ENCODE measurements at regions not wholly inside any gene's neighbourhood (a gene's known extent, or its start where the extent isn't known, plus 50 kb on each side); places are given as distances from the start of the nearest gene placed in this dataset.
"Not testable (repeated sequence)": the region's sequence is repeated elsewhere in the genome, so short reads cannot be mapped to it uniquely, and the experiment has no call there.

DNA sequence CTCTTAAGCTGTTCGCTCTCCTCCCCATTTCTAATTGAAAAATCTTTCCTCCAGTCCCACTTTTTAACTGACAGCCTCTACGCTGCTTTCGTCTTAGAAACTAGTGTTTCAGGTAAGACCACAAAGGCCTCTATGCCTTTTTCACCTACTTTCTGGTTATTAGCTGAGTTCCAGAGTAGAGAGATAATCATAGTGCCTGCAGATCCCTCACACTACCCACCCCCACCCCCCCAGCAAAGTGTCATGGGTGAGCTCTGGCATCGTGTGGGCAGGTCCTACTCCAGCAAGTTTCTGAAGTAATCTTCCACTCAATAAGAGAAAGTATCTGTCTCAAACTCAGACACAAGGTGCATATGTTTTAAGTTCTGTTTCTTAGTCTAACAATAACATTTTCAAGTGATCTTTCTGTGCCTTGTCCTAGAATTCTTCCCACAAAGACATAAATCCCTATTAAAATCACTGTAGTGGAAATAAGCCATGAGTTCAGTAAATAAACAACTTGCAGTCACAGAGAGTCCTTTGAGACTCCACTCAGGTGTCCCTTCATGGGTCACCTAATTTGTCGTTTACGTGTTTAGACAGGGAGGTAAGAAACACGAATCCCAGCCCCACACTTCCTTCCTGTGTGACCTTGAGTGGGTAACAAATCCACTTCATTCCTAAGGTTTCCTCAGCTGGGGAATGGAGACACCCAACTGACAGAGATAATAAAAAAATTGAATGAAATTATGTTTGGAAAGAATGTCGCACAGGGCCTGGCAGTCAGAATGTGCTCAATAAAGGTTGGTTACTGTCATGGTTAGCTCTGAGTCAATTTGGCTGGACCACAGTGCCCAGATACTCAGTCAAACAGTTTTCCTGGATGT, 228.9 kb upstream of the CAND1 start:
- DNase-seq (ENCODE audit: low read depth in 2 of 2) = no peak

- no peak for DNase-seq (ENCODE audit: low read depth in 2 of 2)
Measured at GRCh38 chr12:67040861-67041137, 228.4 kb upstream of the CAND1 start.

GRCh38 chr12:67042697-67043131, 226.4 kb upstream of the CAND1 start:
- no peak for DNase-seq (ENCODE audit: low read depth in 2 of 2)

DNA sequence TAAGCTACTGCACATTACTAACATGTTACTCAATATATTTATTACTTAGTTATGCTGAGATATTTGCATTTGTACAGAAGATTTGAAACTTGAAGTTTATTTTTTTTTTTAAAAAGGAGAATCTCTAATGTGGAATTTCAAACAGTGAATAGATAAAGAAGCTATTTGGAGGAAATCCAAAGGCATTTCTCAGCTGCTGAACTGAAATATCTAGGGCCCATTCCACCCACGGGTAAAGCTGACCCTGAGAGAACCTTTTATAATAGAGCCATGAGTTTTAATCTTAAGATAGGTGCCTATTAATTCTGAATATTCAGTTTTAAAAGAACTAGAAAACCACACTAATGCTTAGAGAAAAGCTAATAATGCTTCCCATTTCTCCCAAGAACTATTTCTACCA, 225.4 kb upstream of the CAND1 start:
- no peak for DNase-seq (ENCODE audit: low read depth in 2 of 2)

DNA sequence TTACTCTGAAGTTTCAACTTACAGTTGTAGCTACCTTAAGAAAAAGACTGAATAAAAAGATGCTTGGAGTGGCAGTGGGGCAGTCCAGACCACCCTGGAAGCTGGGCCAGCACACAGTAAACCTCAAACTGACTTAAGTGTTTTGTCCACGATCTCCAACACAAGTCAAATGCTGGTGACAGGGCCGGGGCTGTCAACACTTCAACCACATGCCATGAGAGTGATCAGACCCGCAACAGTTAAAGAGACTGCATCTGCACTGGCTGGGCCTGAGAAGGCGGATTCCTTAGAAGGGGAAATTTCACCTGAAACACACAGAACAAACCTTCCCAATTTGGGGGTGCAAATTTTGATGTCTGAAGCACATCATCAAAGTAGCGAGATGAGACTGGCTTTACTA, 223.5 kb upstream of the CAND1 start:
- no peak for DNase-seq (ENCODE audit: low read depth in 2 of 2)

DNA sequence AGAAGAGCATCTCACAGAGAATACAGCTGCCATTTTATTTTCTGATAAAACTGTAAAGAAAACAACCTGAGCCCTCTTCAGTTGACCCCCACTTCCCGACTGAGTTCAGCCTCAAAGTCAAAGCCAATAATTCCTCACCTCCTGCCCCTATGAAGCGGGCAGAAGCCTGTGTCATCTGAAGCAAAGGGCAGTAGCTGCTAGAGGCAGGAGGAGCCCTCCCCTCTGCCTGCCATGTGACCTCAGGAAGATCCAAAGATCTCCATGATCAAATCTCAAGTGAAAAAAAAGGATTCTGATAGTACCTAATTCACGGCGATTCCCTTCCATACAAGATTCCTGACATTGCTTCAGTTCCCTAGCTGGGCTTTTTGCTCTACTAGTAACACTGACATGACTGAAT, 223.1 kb upstream of the CAND1 start:
- no peak for DNase-seq (ENCODE audit: low read depth in 2 of 2)

DNA sequence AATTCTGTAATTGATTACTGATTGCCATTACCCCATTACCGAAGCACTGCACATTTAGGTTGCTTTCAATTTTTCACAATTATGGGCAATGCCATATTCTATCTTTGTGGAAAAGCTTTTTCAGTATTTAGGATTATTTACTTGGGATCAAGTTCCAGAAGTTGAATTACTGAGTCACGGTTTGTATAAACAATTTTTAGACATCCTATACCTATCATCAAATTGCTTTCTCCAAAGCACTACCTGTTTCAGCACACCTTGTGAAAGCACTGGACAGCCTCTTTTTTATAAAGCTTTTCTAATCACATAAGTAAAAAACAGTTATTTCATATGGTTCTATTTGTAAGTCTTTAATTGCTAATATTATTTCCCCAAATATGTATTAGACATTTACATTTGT, 221.5 kb upstream of the CAND1 start:
- no peak for DNase-seq (ENCODE audit: low read depth in 2 of 2)

GRCh38 chr12:67048371-67048770, 220.8 kb upstream of the CAND1 start:
- no peak for DNase-seq (ENCODE audit: low read depth in 2 of 2)

DNA sequence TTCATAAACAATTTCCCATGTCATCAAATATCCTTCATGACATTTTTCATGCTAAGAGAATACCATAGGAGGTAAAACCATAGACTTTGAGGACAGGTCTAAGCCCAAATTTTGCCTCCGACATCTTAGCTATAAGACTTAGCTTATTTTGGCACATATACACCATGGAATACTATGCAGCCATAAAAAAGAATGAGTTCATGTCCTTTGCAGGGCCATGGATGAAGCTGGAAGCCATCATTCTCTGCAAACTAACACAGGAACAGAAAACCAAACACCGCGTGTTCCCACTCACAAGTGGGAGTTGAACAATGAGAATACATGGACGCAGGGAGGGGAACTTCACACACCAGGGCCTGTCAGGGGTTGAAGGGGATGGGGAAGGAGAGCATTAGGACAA, 220.0 kb upstream of the CAND1 start:
- DNase-seq (ENCODE audit: low read depth in 2 of 2) = not testable (repeated sequence)

DNA sequence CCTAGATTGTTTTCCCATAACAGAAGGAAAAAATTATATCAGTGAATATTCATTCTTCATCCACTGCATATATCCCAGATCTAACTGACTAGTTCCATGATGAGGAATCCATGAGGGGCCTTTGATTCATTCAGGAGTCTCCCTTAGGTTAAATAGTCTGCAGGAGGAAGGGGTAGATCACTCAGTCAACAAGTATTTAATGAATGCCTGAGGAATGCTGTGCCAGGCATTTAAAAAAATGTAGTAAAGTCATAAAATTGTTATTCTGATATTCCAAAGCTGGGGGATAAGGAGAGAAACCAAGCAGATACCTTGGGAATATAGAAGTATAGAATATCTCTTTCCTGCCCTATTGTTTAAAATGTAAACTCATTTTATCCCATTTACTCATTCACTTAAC, 216.2 kb upstream of the CAND1 start:
- no peak for DNase-seq (ENCODE audit: low read depth in 2 of 2)

- no peak for DNase-seq (ENCODE audit: low read depth in 2 of 2)
Measured at GRCh38 chr12:67056329-67056728, 212.8 kb upstream of the CAND1 start.

DNA sequence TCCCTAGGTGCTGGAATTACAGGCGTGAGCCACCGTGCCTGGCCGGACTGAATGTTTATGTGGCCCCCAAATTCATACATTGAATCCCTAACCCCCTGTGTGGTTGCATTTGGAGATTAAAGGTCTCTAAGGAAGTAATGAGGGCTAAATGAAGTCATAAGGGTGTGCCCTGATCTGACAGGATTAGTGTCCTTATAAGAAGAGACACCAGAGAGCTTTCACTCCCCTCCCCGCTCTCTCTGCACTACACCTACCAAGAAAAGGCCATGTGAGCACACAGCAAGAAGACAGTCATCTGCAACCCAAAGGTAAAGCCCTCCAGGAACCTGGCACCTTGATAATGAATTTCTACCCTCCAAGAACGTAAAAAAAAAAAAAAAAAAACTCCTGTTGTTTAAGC, 212.1 kb upstream of the CAND1 start:
- no peak for DNase-seq (ENCODE audit: low read depth in 2 of 2)

DNA sequence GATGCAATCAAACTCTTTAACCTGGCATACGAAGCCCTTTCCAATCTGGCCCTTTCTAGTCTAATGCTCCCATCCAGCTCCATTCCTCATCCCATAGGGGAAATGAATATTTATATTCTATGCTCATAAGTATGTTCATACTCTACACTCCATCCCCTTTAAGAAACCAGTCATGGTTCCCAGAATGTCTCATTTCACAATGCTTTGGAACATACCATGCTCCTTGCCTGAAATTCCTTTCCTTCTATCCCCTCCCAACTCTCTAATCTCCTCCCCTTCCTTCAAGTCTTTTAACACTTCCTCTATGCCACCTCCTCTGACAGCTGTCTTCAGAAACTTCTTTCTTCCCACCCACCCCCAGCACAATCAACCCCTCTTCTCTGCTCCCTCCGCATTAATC, 207.0 kb upstream of the CAND1 start:
- no peak for DNase-seq (ENCODE audit: low read depth in 2 of 2)

DNA sequence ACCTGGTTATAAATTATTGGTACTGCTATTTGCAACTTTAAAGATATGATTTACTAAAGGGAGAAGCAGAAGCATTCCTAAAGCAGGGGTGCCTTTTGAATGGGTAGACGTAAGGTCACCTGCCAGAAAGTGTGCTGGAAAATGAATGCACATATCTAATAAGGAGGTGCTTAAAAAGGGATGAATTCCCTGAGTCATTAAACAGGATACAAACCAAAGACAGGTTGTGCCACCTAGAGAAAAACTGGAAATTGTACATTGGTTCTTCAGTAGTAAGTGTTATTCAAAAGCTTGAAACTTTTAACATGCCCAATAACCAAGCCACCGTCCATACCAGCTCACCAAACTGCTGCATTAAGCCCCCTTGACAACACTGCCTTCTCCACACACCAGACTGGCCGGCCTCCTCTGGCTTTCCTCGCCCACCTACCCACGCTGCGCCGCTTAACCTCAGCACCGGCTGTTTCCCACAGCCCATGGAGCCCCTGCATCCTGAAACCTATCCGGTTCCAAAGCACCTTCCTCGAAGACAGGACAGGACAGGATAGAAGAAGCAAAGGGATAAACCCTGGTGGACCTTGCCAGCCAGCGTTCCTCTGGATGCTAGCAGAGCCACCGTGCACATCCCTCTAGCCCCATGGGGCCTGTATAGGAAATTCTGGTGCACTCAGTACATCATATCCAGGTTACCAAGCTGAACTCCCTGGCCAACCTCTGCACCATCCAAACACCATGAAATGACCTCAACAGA, 201.5 kb upstream of the CAND1 start:
- DNase-seq (ENCODE audit: low read depth in 2 of 2) = no peak

GRCh38 chr12:67068204-67068731, 200.9 kb upstream of the CAND1 start:
- no peak for DNase-seq (ENCODE audit: low read depth in 2 of 2)

- DNase-seq (ENCODE audit: low read depth in 2 of 2) = peak in 1 of 2 donors; percentile 17
Measured at GRCh38 chr12:67068761-67069450, 200.3 kb upstream of the CAND1 start.

DNA sequence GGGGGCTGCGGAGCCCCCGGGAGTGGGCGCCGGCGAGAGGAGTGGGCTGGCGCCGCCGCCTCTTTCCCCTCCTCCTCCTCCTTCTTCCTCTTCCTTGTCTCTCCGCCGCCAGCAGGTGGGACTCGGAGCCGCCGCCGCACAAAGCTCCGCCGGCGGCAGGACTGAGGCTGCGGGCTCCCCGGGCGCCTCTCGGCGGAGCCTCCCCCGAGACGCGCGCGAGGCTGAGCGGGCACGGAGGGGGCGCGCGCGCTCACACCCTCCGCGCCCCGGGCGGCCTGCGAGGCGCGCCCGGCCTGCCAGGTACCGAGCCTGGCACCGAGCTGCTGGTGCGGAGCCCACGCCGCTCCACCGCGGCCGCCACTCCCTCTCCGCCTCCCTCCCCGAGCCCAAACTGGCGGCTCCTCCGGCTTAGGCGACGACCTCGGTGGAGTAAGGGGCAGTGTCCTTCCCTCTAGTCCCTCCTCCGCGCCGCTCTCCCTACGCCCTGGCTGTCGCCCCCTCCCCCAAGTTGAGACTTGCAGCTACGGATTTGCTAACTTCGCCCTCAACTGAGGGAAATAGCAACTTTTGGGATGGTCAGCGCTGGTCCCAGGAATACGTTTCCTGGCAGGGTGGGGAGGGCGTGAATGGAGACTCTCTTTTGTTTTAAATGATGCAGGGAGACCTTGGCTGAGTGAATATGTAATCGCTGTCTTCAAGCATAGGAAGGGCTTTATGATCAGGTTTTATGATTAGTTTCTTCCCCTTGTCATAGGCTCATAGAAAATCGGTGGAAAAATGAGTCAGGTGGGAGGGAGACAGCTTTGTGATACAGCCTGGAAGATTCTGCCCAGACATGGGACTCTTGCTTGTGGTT, 199.5 kb upstream of the CAND1 start:
- peak in 1 of 2 donors; percentile 10 for DNase-seq (ENCODE audit: low read depth in 2 of 2)

GRCh38 chr12:67070307-67070600, 198.9 kb upstream of the CAND1 start:
- no peak for DNase-seq (ENCODE audit: low read depth in 2 of 2)

DNA sequence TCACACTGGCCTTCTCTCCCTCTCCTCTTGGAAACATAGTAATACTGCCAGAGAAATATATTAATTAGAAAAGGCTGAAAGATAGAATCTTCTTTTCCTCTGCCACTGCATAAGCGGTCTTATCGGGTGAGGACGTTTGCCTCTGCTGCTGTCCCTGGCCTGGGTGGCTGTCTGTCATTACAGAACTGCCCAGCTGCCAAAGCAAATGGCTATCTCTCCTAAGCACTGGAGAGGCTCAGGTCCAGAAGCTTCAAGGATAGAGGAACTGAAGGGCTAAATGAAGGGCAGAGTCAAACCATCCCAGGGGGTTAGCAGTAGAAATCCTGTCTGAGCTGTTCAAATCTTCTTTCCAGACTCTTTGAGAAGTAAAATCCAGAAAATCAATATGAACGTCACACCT, 198.6 kb upstream of the CAND1 start:
- no peak for DNase-seq (ENCODE audit: low read depth in 2 of 2)

DNA sequence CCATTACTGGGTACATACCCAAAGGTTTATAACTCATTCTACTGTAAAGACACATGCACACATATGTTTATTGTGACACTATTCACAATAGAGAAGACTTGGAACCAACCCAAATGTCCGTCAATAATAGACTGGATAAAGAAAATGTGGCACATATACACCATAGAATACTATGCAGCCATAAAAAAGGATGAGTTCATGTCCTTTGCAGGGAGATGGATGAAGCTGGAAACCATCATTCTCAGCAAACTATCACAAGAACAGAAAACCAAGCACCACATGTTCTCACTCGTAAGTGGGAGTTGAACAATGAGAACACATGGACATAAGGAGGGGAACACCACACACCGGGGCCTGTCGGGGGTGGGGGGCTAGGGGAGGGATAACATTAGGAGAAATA, 196.9 kb upstream of the CAND1 start:
- not testable (repeated sequence) for DNase-seq (ENCODE audit: low read depth in 2 of 2)

GRCh38 chr12:67073336-67073735, 195.8 kb upstream of the CAND1 start:
- DNase-seq (ENCODE audit: low read depth in 2 of 2) = no peak

- no peak for DNase-seq (ENCODE audit: low read depth in 2 of 2)
Measured at GRCh38 chr12:67074072-67074471, 195.1 kb upstream of the CAND1 start.
